RWPE2 (cell line): ENCODE measurements at regions not wholly inside any gene's neighbourhood (a gene's known extent, or its start where the extent isn't known, plus 50 kb on each side); places are given as distances from the start of the nearest gene placed in this dataset.
A peak's percentile ranks its signal among the peaks of the same experiment; 100 is the strongest.

Source experiments
- ATAC-seq: fragments of 200-7000 bp; cut with Tn5 transposase; 3 replicates; pipeline ENCODE4 v1.9.1; 2021; ENCODE audit warnings: low read depth
- DNase-seq: peaks from one replicate; pipeline ENCODE4 v3.0.0-alpha.2; 2020; ENCODE audit warnings: low spot score
- H3K27ac ChIP-seq: fragments of 450-650 bp; 2 replicates; pipeline ENCODE4 v1.5.1; 2017; ENCODE audit warnings: mild to moderate bottlenecking; ENCODE audit not compliant: poor library complexity, severe bottlenecking
- H3K27me3 ChIP-seq: fragments of 250-450 bp; sonication (Bioruptor Pico); 2 replicates; pipeline ENCODE4 v1.5.1; 2021; ENCODE audit warnings: mild to moderate bottlenecking, moderate library complexity; ENCODE audit not compliant: insufficient read depth, poor library complexity, severe bottlenecking
- H3K36me3 ChIP-seq: fragments of 250-450 bp; sonication (Bioruptor Pico); 2 replicates; pipeline ENCODE4 v1.5.1; 2020; ENCODE audit warnings: low read depth, mild to moderate bottlenecking, moderate library complexity
- H3K4me1 ChIP-seq: fragments of 250-450 bp; sonication (Bioruptor Pico); 2 replicates; pipeline ENCODE4 v1.5.1; 2021; ENCODE audit warnings: mild to moderate bottlenecking, moderate library complexity; ENCODE audit not compliant: insufficient read depth, poor library complexity, severe bottlenecking
- H3K4me3 ChIP-seq: fragments of 250-450 bp; sonication (Bioruptor Pico); 2 replicates; pipeline ENCODE4 v1.5.1; 2021; ENCODE audit warnings: mild to moderate bottlenecking, moderate library complexity; ENCODE audit not compliant: severe bottlenecking
- H3K9me3 ChIP-seq: fragments of 250-450 bp; sonication (Bioruptor Pico); 2 replicates; pipeline ENCODE4 v1.5.1; 2021; ENCODE audit warnings: mild to moderate bottlenecking, moderate library complexity; ENCODE audit not compliant: severe bottlenecking
- CTCF ChIP-seq: fragments of 450-650 bp; IDR thresholded peaks from one replicate; pipeline ENCODE4 v1.5.1; 2017; ENCODE audit warnings: mild to moderate bottlenecking, moderate library complexity; ENCODE audit not compliant: poor library complexity, severe bottlenecking

DNA sequence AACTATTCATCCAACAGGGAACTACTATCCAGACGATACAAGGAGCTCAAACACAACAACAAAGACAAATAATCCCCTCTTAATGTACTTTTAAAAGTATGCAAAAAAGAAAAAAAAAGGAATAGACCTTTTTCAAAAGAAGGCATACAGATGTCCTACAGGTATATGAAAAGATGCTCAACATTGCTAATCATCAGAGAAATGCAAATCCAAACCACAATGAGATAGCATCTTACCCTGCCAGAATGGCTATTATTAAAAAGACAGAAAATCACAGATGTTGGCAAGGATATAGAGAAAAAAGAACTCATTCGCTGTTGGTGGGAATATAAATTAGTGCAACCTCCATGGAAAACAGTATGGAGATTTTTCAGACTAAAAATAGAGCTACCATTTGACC, 67.1 kb upstream of the ENPP6 start:
- H3K27ac ChIP-seq, result no peak overlapping the region
- no peaks in the 10 kb centered on the region for H3K9me3 ChIP-seq
- peaks cover 19% of the 10 kb centered on the region for H3K4me1 ChIP-seq
- H3K4me3 ChIP-seq, result no peak overlapping the region
- H3K36me3 ChIP-seq, result no peaks in the 10 kb centered on the region
- TF ChIP-seq CTCF, result no peak
- ATAC-seq (no peak), DNase-seq (no peak)
- H3K27me3 ChIP-seq, result no peaks in the 10 kb centered on the region

- H3K4me1 ChIP-seq, result peaks cover 19% of the 10 kb centered on the region
- DNase-seq, result no peak
- H3K27me3 ChIP-seq, result no peaks in the 10 kb centered on the region
- H3K36me3 ChIP-seq, result no peaks in the 10 kb centered on the region
- no peaks in the 10 kb centered on the region for H3K9me3 ChIP-seq
- H3K27ac ChIP-seq, result no peak overlapping the region
- H3K4me3 ChIP-seq, result no peak overlapping the region
- TF ChIP-seq CTCF, result no peak
- no peak for ATAC-seq
Measured at GRCh38 chr4:184284336-184284690, 66.6 kb upstream of the ENPP6 start.

GRCh38 chr4:184283659-184284335, 66.1 kb upstream of the ENPP6 start:
- no peak overlapping the region for H3K27ac ChIP-seq
- H3K4me3 ChIP-seq, result no peak overlapping the region

DNA sequence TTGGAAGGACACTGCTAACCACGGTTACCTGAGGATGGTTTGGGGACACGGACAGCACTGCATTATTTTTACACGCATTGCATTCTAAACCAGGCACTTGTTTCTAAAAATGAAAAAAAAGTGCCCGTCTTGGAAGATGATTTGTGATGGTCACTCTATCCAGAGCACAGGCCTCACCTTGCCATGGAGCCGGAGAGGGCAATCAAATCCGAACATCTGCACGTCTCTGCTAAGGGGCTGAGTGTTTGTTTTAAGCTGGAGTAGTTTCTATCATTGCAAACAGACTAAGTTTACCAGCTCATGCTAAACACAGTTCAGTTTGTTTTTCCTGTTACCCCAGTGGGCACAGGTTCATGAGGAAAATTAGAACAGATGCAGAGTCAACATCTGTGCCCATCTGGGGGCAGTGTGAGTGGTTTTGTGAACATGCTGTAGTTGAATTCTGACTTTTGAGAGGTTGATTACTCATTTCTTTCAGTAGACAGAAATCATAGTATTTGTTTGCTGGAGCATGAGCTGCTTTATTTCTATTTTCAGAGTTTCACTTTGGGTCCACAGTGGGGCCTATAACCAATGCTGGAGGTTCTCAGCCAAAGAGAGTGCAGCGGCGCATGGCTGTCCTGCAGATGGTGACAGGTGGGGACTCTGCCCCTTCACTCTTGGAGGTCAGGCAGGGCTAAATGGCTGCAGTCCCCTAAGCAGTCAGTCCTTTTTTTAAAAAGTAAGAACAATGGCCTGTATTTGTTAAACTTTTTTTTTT, 65.4 kb upstream of the ENPP6 start:
- TF ChIP-seq CTCF, result no peak
- Histone ChIP-seq H3K27me3 (no peaks in the 10 kb centered on the region), H3K36me3 (no peaks in the 10 kb centered on the region), H3K4me1 (peaks cover 18% of the 10 kb centered on the region), H3K4me3 (no peak overlapping the region), H3K27ac (no peak overlapping the region), H3K9me3 (no peaks in the 10 kb centered on the region)
- DNase-seq, result no peak
- ATAC-seq, result no peak

More at GRCh38 chr4:184283659-184284335, 66.1 kb upstream of the ENPP6 start:
- DNase-seq (no peak), ATAC-seq (no peak)
- Histone ChIP-seq H3K36me3 (no peaks in the 10 kb centered on the region), H3K4me1 (peaks cover 19% of the 10 kb centered on the region), H3K9me3 (no peaks in the 10 kb centered on the region), H3K27me3 (no peaks in the 10 kb centered on the region)
- TF ChIP-seq CTCF, result no peak

DNA sequence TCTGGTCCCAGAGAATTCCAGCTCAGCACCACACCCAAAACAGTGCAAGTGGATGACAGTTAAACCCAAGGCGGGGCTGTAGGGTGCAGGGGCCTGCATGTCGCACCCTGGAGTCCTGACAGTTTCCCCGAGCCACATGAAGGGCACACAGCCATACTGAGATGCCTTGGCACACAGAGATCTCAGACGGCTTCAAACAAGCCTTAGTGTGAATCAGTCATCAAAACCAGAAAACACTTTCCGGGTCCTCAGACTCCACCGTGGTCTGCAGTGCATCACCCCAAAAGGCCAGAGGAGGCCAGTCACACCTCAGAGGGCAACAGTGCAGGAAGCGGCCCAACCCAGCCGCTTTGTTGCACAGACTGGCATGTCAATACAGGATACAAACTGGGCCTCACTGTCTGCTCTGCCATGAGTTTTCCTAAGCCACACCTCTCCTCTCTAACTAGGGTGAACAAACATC, 64.6 kb upstream of the ENPP6 start:
- no peak overlapping the region for H3K27ac ChIP-seq
- H3K9me3 ChIP-seq, result no peaks in the 10 kb centered on the region
- DNase-seq (no peak), ATAC-seq (peak; percentile 98)
- H3K4me1 ChIP-seq, result peaks cover 11% of the 10 kb centered on the region
- no peak overlapping the region for H3K4me3 ChIP-seq
- no peaks in the 10 kb centered on the region for H3K36me3 ChIP-seq
- peak; percentile 68 for TF ChIP-seq CTCF
- no peaks in the 10 kb centered on the region for H3K27me3 ChIP-seq
